ENCODE measurements at regions not wholly inside any gene's neighbourhood (a gene's known extent, or its start where the extent isn't known, plus 50 kb on each side); places are given as distances from the start of the nearest gene placed in this dataset.

GRCh38 chr11:44361813-44362212, 51.9 kb upstream of the ALX4 start:
- 41% methylated on average over 10 of the region's 15 CpGs for WGBS (ENCODE audit: insufficient coverage, low coverage, low lambda C conversion rate, missing lambda C conversion rate)
- Histone ChIP-seq H3K9me3 (no peaks in the 10 kb centered on the region), H3K4me1 (no peaks in the 10 kb centered on the region), H3K36me3 (no peaks in the 10 kb centered on the region), H3K27me3 (no peaks in the 10 kb centered on the region), H3K4me3 (no peak overlapping the region), H3K27ac (no peak overlapping the region)
- ATAC-seq, result no peak
- intact Hi-C loops (cut with DNase I), result no loop called here
- no peak for DNase-seq
- no peak for TF ChIP-seq POLR2A (IDR thresholded peaks at IDR 0.05)
- no peak for TF ChIP-seq CTCF (IDR thresholded peaks at IDR 0.05)

- H3K9me3 ChIP-seq, result no peaks in the 10 kb centered on the region
- DNase-seq (no peak), ATAC-seq (no peak)
- no peaks in the 10 kb centered on the region for H3K27me3 ChIP-seq
- intact Hi-C loops (cut with DNase I), result no loop called here
- no peaks in the 10 kb centered on the region for H3K36me3 ChIP-seq
- H3K4me3 ChIP-seq, result no peak overlapping the region
- WGBS (ENCODE audit: insufficient coverage, low coverage, low lambda C conversion rate, missing lambda C conversion rate), result 53% methylated on average over 3 of the region's 3 CpGs
- H3K4me1 ChIP-seq, result no peaks in the 10 kb centered on the region
- no peak for TF ChIP-seq POLR2A (IDR thresholded peaks at IDR 0.05)
- no peak for TF ChIP-seq CTCF (IDR thresholded peaks at IDR 0.05)
- H3K27ac ChIP-seq, result no peak overlapping the region
These were observed 53.2 kb upstream of the ALX4 start for GRCh38 chr11:44363116-44363515.

- no peaks in the 10 kb centered on the region for H3K27me3 ChIP-seq
- H3K4me1 ChIP-seq, result no peaks in the 10 kb centered on the region
- DNase-seq (no peak), ATAC-seq (no peak)
- no peak overlapping the region for H3K27ac ChIP-seq
- no CpG with 5 or more reads among the region's 3 CpGs for WGBS (ENCODE audit: insufficient coverage, low coverage, low lambda C conversion rate, missing lambda C conversion rate)
- no peak overlapping the region for H3K4me3 ChIP-seq
- intact Hi-C loops (cut with DNase I), result no loop called here
- TF ChIP-seq POLR2A (IDR thresholded peaks at IDR 0.05), result no peak
- no peak for TF ChIP-seq CTCF (IDR thresholded peaks at IDR 0.05)
- no peaks in the 10 kb centered on the region for H3K36me3 ChIP-seq
- H3K9me3 ChIP-seq, result no peaks in the 10 kb centered on the region
These were observed 54.7 kb upstream of the ALX4 start for GRCh38 chr11:44364596-44364995.

GRCh38 chr11:44365616-44366015, 55.7 kb upstream of the ALX4 start:
- Histone ChIP-seq H3K27me3 (no peaks in the 10 kb centered on the region), H3K27ac (no peak overlapping the region), H3K4me1 (no peaks in the 10 kb centered on the region), H3K4me3 (no peak overlapping the region), H3K9me3 (no peaks in the 10 kb centered on the region), H3K36me3 (no peaks in the 10 kb centered on the region)
- WGBS (ENCODE audit: insufficient coverage, low coverage, low lambda C conversion rate, missing lambda C conversion rate), result 74% methylated on average over 3 of the region's 9 CpGs
- no peak for DNase-seq
- TF ChIP-seq CTCF (IDR thresholded peaks at IDR 0.05) (no peak), POLR2A (IDR thresholded peaks at IDR 0.05) (no peak)
- ATAC-seq, result no peak
- intact Hi-C loops (cut with DNase I), result no loop called here

GRCh38 chr11:44366026-44366425, 56.1 kb upstream of the ALX4 start:
- no peaks in the 10 kb centered on the region for H3K9me3 ChIP-seq
- DNase-seq (no peak), ATAC-seq (no peak)
- no peaks in the 10 kb centered on the region for H3K36me3 ChIP-seq
- 41% methylated on average over 4 of the region's 6 CpGs for WGBS (ENCODE audit: insufficient coverage, low coverage, low lambda C conversion rate, missing lambda C conversion rate)
- intact Hi-C loops (cut with DNase I), result no loop called here
- H3K27me3 ChIP-seq, result no peaks in the 10 kb centered on the region
- TF ChIP-seq CTCF (IDR thresholded peaks at IDR 0.05) (no peak), POLR2A (IDR thresholded peaks at IDR 0.05) (no peak)
- H3K27ac ChIP-seq, result no peak overlapping the region
- H3K4me3 ChIP-seq, result no peak overlapping the region
- H3K4me1 ChIP-seq, result no peaks in the 10 kb centered on the region

All from right lobe of liver (tissue), 6 donors.